T-helper 2 cell (primary cell): ENCODE measurements at regions not wholly inside any gene's neighbourhood (a gene's known extent, or its start where the extent isn't known, plus 50 kb on each side); places are given as distances from the start of the nearest gene placed in this dataset.

Experiments used
- DNase-seq, 5 experiments: peaks; one replicate each; pipeline versions ENCODE4 v3.0.0 to v3.0.0-alpha.2; 2012 to 2022

GRCh38 chr12:91841822-91842221 is 303.8 kb downstream of the BTG1 start:
- DNase-seq: no peak

GRCh38 chr12:91836696-91837095 is 308.9 kb downstream of the BTG1 start:
- no peak for DNase-seq

- no peak for DNase-seq
Observed at GRCh38 chr12:91836264-91836663, 309.4 kb downstream of the BTG1 start.

GRCh38 chr12:91835693-91836092 is 310.0 kb downstream of the BTG1 start:
- no peak for DNase-seq

GRCh38 chr12:91833780-91834359 is 311.8 kb downstream of the BTG1 start:
- DNase-seq: no peak

GRCh38 chr12:91825999-91826398 is 319.6 kb downstream of the BTG1 start:
- no peak for DNase-seq

GRCh38 chr12:91824991-91825390 is 320.7 kb downstream of the BTG1 start:
- DNase-seq: no peak

- DNase-seq: no peak
Observed at GRCh38 chr12:91819132-91819447, 326.6 kb downstream of the BTG1 start.

GRCh38 chr12:91818227-91819131 is 327.2 kb downstream of the BTG1 start:
- no peak for DNase-seq

GRCh38 chr12:91817517-91817916 is 328.1 kb downstream of the BTG1 start:
- no peak for DNase-seq

- DNase-seq: no peak
Observed at GRCh38 chr12:91813701-91814100, 331.9 kb downstream of the BTG1 start.

GRCh38 chr12:91811481-91812287 is 334.0 kb downstream of the BTG1 start:
- DNase-seq: peak; percentile 26 to 76 (median 56)

- DNase-seq: no peak
Observed at GRCh38 chr12:91810531-91811451, 334.9 kb downstream of the BTG1 start.

- DNase-seq: no peak
Observed at GRCh38 chr12:91810077-91810476, 335.6 kb downstream of the BTG1 start.

- no peak for DNase-seq
Observed at GRCh38 chr12:91805031-91805430, 340.6 kb downstream of the BTG1 start.

- no peak for DNase-seq
Observed at GRCh38 chr12:91804533-91804932, 341.1 kb downstream of the BTG1 start.

- DNase-seq: no peak
Observed at GRCh38 chr12:91801048-91801447, 344.6 kb downstream of the BTG1 start.

GRCh38 chr12:91793676-91794075 is 352.0 kb downstream of the BTG1 start:
- DNase-seq: no peak

GRCh38 chr12:91792597-91792996 is 353.0 kb downstream of the BTG1 start:
- DNase-seq: no peak

GRCh38 chr12:91786499-91787272 is 359.0 kb downstream of the BTG1 start:
- DNase-seq: peak in 1 of 5 experiments; percentile 19

- peak in 1 of 5 experiments; percentile 39 for DNase-seq
Observed at GRCh38 chr12:91785655-91786498, 359.8 kb downstream of the BTG1 start.
